Loucy (cell line): ENCODE measurements at regions not wholly inside any gene's neighbourhood (a gene's known extent, or its start where the extent isn't known, plus 50 kb on each side); places are given as distances from the start of the nearest gene placed in this dataset.
A peak's percentile ranks its signal among the peaks of the same experiment; 100 is the strongest.

Source experiments
- H2AFZ ChIP-seq: fragments of 200-600 bp; sonication (generic); 2 replicates; pipeline ENCODE4 v1.6.0; 2016; ENCODE audit warnings: antibody characterized with exemption, mild to moderate bottlenecking, low read length, moderate library complexity
- H3F3A ChIP-seq: fragments of 200-600 bp; 2 replicates; pipeline ENCODE4 v1.6.0; 2016; ENCODE audit warnings: antibody characterized with exemption, low read depth, mild to moderate bottlenecking
- H3K27me3 ChIP-seq: fragments of 200-600 bp; sonication (generic); 2 replicates; pipeline ENCODE4 v1.6.1; 2014; ENCODE audit warnings: low read length, mild to moderate bottlenecking; ENCODE audit not compliant: insufficient read depth, poor library complexity, severe bottlenecking
- H3K36me3 ChIP-seq: fragments of 200-600 bp; sonication (generic); 2 replicates; pipeline ENCODE4 v1.6.1; 2016; ENCODE audit warnings: low read length; ENCODE audit not compliant: insufficient read depth
- H3K4me1 ChIP-seq: fragments of 200-600 bp; sonication (generic); 2 replicates; pipeline ENCODE4 v1.5.1; 2014; ENCODE audit warnings: low read length, mild to moderate bottlenecking; ENCODE audit not compliant: insufficient read depth, poor library complexity, severe bottlenecking
- H3K4me2 ChIP-seq: fragments of 200-600 bp; sonication (generic); 2 replicates; pipeline ENCODE4 v1.6.0; 2014; ENCODE audit warnings: antibody characterized with exemption, low read length, low read depth, mild to moderate bottlenecking; ENCODE audit not compliant: poor library complexity, severe bottlenecking
- H3K4me3 ChIP-seq: fragments of 200-600 bp; sonication (generic); 2 replicates; pipeline ENCODE4 v1.5.1; 2014; ENCODE audit warnings: low read length, mild to moderate bottlenecking, mixed read lengths; ENCODE audit not compliant: poor library complexity, severe bottlenecking
- H3K79me2 ChIP-seq: fragments of 200-600 bp; sonication (generic); 2 replicates; pipeline ENCODE4 v1.6.1; 2014; ENCODE audit warnings: low read length; ENCODE audit not compliant: insufficient read depth
- H3K9ac ChIP-seq: fragments of 200-600 bp; sonication (generic); 2 replicates; pipeline ENCODE4 v1.6.0; 2014; ENCODE audit warnings: mild to moderate bottlenecking, low read depth, low read length, moderate library complexity; ENCODE audit not compliant: poor library complexity, severe bottlenecking
- H3K9me2 ChIP-seq: fragments of 200-600 bp; sonication (generic); replicated peaks from 2 replicates; pipeline ENCODE4 v1.6.1; 2016; ENCODE audit warnings: low read depth, low read length, mixed read lengths
- H3K9me3 ChIP-seq: fragments of 200-600 bp; sonication (generic); 2 replicates; pipeline ENCODE4 v1.6.1; 2014; ENCODE audit warnings: mild to moderate bottlenecking, antibody characterized with exemption, low read length, low read depth; ENCODE audit not compliant: insufficient read depth
- H4K20me1 ChIP-seq: fragments of 200-600 bp; sonication (generic); 2 replicates; pipeline ENCODE4 v1.6.0; 2014; ENCODE audit warnings: antibody characterized with exemption, low read length, mild to moderate bottlenecking; ENCODE audit not compliant: insufficient read depth, poor library complexity, severe bottlenecking
- CTCF ChIP-seq: fragments of 200-600 bp; sonication (generic); conservative IDR thresholded peaks from 2 replicates; pipeline ENCODE4 v1.5.1; 2014; ENCODE audit warnings: mild to moderate bottlenecking, antibody characterized with exemption, low read length
- EZH2phosphoT487 ChIP-seq: fragments of 200-600 bp; IDR thresholded peaks from 2 replicates; pipeline ENCODE4 v1.6.1; 2018; ENCODE audit warnings: antibody characterized with exemption, mild to moderate bottlenecking, moderate library complexity, borderline replicate concordance

- H3K79me2 ChIP-seq, result no peaks in the 10 kb centered on the region
- H3K9ac ChIP-seq, result no peak overlapping the region
- no peak overlapping the region for H3K4me3 ChIP-seq
- no peaks in the 10 kb centered on the region for H3K9me2 ChIP-seq
- H3K4me1 ChIP-seq, result peaks cover 7% of the 10 kb centered on the region
- TF ChIP-seq CTCF, result no peak
- no peak for TF ChIP-seq EZH2phosphoT487
- H3K4me2 ChIP-seq, result no peak overlapping the region
- H2AFZ ChIP-seq, result no peak overlapping the region
- no peaks in the 10 kb centered on the region for H4K20me1 ChIP-seq
- H3K36me3 ChIP-seq, result no peaks in the 10 kb centered on the region
- no peaks in the 10 kb centered on the region for H3K9me3 ChIP-seq
- H3F3A ChIP-seq, result no peaks in the 10 kb centered on the region
- H3K27me3 ChIP-seq, result no peaks in the 10 kb centered on the region
These were observed 155.8 kb upstream of the RND3 start for GRCh38 chr2:150643114-150643725.

- H3K27me3 ChIP-seq, result no peaks in the 10 kb centered on the region
- no peaks in the 10 kb centered on the region for H3K36me3 ChIP-seq
- H3K9me2 ChIP-seq, result no peaks in the 10 kb centered on the region
- no peaks in the 10 kb centered on the region for H3K79me2 ChIP-seq
- no peaks in the 10 kb centered on the region for H3K9me3 ChIP-seq
- H3K4me2 ChIP-seq, result no peak overlapping the region
- no peaks in the 10 kb centered on the region for H4K20me1 ChIP-seq
- H3F3A ChIP-seq, result no peaks in the 10 kb centered on the region
- TF ChIP-seq CTCF, result no peak
- no peak for TF ChIP-seq EZH2phosphoT487
- H3K4me3 ChIP-seq, result no peak overlapping the region
- H3K9ac ChIP-seq, result no peak overlapping the region
- peak overlapping the region; percentile 29; the same call in 1 of the 2 replicates for H2AFZ ChIP-seq
- no peaks in the 10 kb centered on the region for H3K4me1 ChIP-seq
These were observed 152.6 kb upstream of the RND3 start for GRCh38 chr2:150640039-150640438.

- Histone ChIP-seq H3K9me3 (no peaks in the 10 kb centered on the region), H3F3A (no peaks in the 10 kb centered on the region), H3K4me3 (no peak overlapping the region), H3K4me1 (no peaks in the 10 kb centered on the region), H3K27me3 (no peaks in the 10 kb centered on the region), H3K9me2 (no peaks in the 10 kb centered on the region), H3K79me2 (no peaks in the 10 kb centered on the region), H3K36me3 (no peaks in the 10 kb centered on the region), H2AFZ (peak overlapping the region; percentile 29; the same call in 1 of the 2 replicates), H3K4me2 (no peak overlapping the region), H3K9ac (no peak overlapping the region), H4K20me1 (no peaks in the 10 kb centered on the region)
- TF ChIP-seq CTCF, result no peak
- no peak for TF ChIP-seq EZH2phosphoT487
These were observed 151.9 kb upstream of the RND3 start for GRCh38 chr2:150639383-150639782.
